Progenitor cell of endocrine pancreas (in vitro differentiated cells): ENCODE measurements at regions not wholly inside any gene's neighbourhood (a gene's known extent, or its start where the extent isn't known, plus 50 kb on each side); places are given as distances from the start of the nearest gene placed in this dataset.

Experiments used
- DNase-seq: peaks from one replicate; pipeline ENCODE4 v3.0.0; 2021; ENCODE audit warnings: low spot score; ENCODE audit not compliant: unreplicated experiment
- H3K27ac Mint-ChIP-seq: 2 replicates; pipeline ENCODE4 v1.8.0; 2021; ENCODE audit warnings: mild to moderate bottlenecking, moderate library complexity, mixed read lengths
- H3K27me3 Mint-ChIP-seq: 2 replicates; pipeline ENCODE4 v1.8.0; 2021; ENCODE audit warnings: mixed read lengths
- H3K36me3 Mint-ChIP-seq: 2 replicates; pipeline ENCODE4 v1.8.0; 2022; ENCODE audit warnings: mixed read lengths; ENCODE audit not compliant: insufficient read depth
- H3K4me1 Mint-ChIP-seq: 2 replicates; pipeline ENCODE4 v1.8.0; 2021; ENCODE audit warnings: low read depth, mixed read lengths
- H3K4me3 Mint-ChIP-seq: 2 replicates; pipeline ENCODE4 v1.8.0; 2021; ENCODE audit warnings: low read depth, mild to moderate bottlenecking, moderate library complexity, mixed read lengths
- H3K9me3 Mint-ChIP-seq: 2 replicates; pipeline ENCODE4 v1.8.0; 2021; ENCODE audit warnings: low read depth, mixed read lengths
- CTCF ChIP-seq: fragments of 200-600 bp; sonication (generic); IDR thresholded peaks from one replicate; pipeline ENCODE4 v1.5.0; 2021; ENCODE audit warnings: antibody characterized with exemption, mild to moderate bottlenecking; ENCODE audit not compliant: unreplicated experiment

GRCh38 chr7:34507191-34507590, 150.8 kb upstream of the NPSR1 start:
- DNase-seq = no peak
- no peaks in the 10 kb centered on the region for H3K4me1 Mint-ChIP-seq
- no peak overlapping the region for H3K27ac Mint-ChIP-seq
- H3K27me3 Mint-ChIP-seq = no peaks in the 10 kb centered on the region
- peaks cover 11% of the 10 kb centered on the region for H3K9me3 Mint-ChIP-seq
- H3K4me3 Mint-ChIP-seq = no peak overlapping the region
- H3K36me3 Mint-ChIP-seq = no peaks in the 10 kb centered on the region
- TF ChIP-seq CTCF = no peak

- Mint-ChIP-seq H3K27me3 (no peaks in the 10 kb centered on the region), H3K36me3 (no peaks in the 10 kb centered on the region), H3K27ac (no peak overlapping the region), H3K4me3 (no peak overlapping the region), H3K9me3 (peaks cover 6% of the 10 kb centered on the region), H3K4me1 (no peaks in the 10 kb centered on the region)
- no peak for TF ChIP-seq CTCF
- no peak for DNase-seq
Observed at GRCh38 chr7:34523226-34523918, 134.6 kb upstream of the NPSR1 start.

- DNase-seq = no peak
- Mint-ChIP-seq H3K36me3 (no peaks in the 10 kb centered on the region), H3K27me3 (no peaks in the 10 kb centered on the region), H3K9me3 (peaks cover 11% of the 10 kb centered on the region), H3K4me3 (no peak overlapping the region), H3K4me1 (no peaks in the 10 kb centered on the region), H3K27ac (no peak overlapping the region)
- no peak for TF ChIP-seq CTCF
Observed at GRCh38 chr7:34530259-34530658, 127.8 kb upstream of the NPSR1 start.

- no peak overlapping the region for H3K4me3 Mint-ChIP-seq
- H3K27ac Mint-ChIP-seq = no peak overlapping the region
- peaks cover 2% of the 10 kb centered on the region for H3K36me3 Mint-ChIP-seq
- no peak for DNase-seq
- peaks cover 21% of the 10 kb centered on the region for H3K9me3 Mint-ChIP-seq
- no peaks in the 10 kb centered on the region for H3K4me1 Mint-ChIP-seq
- no peak for TF ChIP-seq CTCF
- H3K27me3 Mint-ChIP-seq = no peaks in the 10 kb centered on the region
Observed at GRCh38 chr7:34539003-34539402, 119.0 kb upstream of the NPSR1 start.

GRCh38 chr7:34544621-34545020, 113.4 kb upstream of the NPSR1 start:
- Mint-ChIP-seq H3K4me3 (no peak overlapping the region), H3K4me1 (no peaks in the 10 kb centered on the region), H3K9me3 (peaks cover 20% of the 10 kb centered on the region), H3K27me3 (no peaks in the 10 kb centered on the region), H3K27ac (no peak overlapping the region), H3K36me3 (peaks cover 2% of the 10 kb centered on the region)
- no peak for DNase-seq
- no peak for TF ChIP-seq CTCF
